ENCODE measurements at regions not wholly inside any gene's neighbourhood (a gene's known extent, or its start where the extent isn't known, plus 50 kb on each side); places are given as distances from the start of the nearest gene placed in this dataset.
A peak's percentile ranks its signal among the peaks of the same experiment; 100 is the strongest.

- no peak for DNase-seq (ENCODE audit: extremely low read depth in 1 of 11, low read depth in 9 of 11, low spot score in 4 of 11)
Observed at GRCh38 chr13:97057176-97057575, 62.9 kb upstream of the OXGR1 start.

DNA sequence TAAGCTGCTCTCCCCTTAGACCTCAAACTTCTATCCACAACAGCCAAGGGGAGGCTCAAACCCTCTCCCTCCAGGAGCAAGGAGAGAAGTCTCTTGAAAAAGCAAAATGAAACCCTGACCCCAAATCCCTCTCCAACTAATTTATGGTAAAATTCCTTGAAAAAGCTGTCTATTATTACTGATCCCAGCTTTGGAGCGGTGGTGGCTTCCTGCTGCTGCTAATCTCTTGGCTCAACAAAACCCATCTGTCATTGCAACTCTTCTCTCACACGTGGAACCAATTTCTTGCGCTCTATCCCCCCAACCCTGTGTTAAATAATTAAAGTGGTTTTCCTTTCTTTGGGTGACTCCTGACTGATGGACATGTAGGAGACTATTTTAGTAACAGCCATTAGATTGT lies 64.1 kb upstream of the OXGR1 start:
- no peak for DNase-seq (ENCODE audit: extremely low read depth in 1 of 11, low read depth in 9 of 11, low spot score in 4 of 11)

DNA sequence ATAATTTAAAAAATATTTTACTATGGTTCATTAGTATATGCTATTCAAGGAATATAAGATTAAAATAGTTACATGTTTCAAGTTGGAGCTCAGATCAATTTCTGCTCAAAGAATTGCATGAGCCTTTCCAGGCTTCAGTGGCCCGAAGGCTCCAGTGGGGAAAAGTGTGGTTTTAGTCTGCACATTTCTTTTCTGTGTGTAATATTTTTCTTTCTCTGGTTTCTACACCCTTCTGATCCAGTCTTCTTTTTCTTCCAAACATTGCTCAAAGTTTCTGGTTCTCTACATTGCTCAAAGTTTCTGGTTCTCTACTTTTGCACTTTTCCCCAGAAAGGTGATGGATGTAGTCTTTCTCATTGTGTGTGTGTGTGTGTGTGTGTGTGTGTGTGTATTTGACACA lies 64.7 kb upstream of the OXGR1 start:
- no peak for DNase-seq (ENCODE audit: extremely low read depth in 1 of 11, low read depth in 9 of 11, low spot score in 4 of 11)

DNA sequence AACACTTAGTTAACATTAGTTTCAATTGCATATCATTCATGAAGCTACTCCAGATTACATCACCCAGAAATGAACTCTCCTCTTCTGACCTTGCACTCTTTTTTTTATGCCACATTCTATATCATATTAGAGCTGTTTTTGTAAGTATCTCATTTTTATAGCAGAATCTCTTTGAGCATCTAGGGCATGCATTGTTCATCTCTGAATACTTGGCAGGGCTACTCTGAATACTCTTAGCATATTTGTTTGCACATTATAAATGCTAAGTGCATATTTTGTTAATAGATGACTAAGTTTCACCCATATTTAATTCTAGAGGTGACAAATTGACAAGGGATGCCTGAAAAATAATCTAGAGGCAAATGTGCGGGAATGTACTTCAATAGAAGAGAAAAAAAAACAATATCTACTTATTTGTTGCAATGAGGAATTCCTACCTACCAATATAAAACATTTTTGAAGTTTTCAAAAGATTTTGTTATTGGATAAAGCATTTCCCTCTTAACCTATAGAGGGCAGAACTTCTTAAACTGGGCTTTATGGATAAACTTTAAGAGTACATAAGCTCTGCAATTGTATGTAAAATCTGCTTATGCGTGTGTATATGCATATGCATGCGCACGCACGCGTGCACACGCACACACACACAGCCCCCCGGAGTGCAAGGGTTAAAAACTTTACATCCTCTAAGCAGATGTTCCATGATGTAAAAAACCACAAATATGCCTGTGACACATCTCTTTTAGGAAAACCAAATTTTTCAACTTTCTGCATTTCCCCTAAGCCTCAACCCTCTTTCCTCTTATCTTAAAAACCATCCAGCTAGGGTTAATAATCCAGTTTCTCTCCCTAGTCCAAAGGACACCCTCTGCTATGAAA lies 73.0 kb upstream of the OXGR1 start:
- no peak for DNase-seq (ENCODE audit: extremely low read depth in 1 of 11, low read depth in 9 of 11, low spot score in 4 of 11)

- peak in 1 of 11 donors; percentile 1 for DNase-seq (ENCODE audit: extremely low read depth in 1 of 11, low read depth in 9 of 11, low spot score in 4 of 11)
Observed at GRCh38 chr13:97068151-97068550, 73.9 kb upstream of the OXGR1 start.

DNA sequence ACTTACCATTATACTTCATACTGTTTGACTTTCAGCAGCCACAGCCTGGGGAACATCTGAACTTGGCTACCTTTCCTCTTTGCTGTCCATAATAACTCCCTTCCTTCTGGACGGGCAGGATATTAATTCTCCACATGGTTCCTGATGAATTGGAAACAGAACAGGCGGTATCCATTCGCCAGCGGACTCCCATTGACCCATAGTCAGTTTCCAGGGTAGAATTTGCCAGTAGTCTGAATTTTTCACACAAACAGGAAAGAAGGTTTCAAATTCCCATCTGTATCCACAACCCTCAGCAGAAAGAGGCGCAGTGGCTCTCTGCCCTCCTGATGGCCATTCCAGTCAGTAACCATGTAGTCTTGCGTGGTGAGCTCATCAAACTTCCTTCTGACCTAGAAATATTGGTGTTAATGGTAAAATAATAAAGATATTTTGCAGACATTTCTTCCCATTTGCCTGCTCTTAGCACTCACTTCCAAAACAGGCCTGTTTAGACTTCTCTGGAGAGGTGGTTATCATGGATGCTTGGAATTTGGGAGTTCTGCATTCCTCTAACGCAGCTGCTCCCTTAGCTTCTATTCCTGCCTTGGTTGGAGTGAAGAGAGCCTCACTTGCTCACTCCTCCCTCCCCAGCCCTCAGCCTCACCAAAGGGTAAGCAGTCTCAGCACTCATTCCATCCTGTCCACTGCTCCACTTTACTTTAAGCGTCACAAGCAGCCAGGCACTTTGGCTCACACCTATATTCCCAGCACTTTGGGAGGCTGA lies 75.0 kb upstream of the OXGR1 start:
- no peak for DNase-seq (ENCODE audit: extremely low read depth in 1 of 11, low read depth in 9 of 11, low spot score in 4 of 11)

DNA sequence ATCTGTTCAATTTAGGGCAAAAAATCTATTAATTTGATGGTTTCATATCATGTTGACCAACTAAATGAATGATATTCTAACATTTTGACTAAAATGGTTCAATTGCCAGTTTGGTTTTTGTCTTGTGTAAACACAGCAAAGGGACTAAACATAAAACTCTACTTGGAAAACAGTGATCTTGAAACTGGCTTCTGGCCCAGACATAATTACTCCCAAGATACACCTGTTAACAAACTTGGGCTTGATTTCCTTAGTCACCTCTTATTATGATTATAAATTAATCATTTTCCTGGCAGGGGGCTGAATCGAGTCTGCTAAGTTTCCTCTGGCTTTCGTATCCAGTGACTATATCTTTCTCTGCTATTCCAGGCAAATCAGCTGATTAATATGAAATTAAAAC lies 78.0 kb upstream of the OXGR1 start:
- no peak for DNase-seq (ENCODE audit: extremely low read depth in 1 of 11, low read depth in 9 of 11, low spot score in 4 of 11)

DNA sequence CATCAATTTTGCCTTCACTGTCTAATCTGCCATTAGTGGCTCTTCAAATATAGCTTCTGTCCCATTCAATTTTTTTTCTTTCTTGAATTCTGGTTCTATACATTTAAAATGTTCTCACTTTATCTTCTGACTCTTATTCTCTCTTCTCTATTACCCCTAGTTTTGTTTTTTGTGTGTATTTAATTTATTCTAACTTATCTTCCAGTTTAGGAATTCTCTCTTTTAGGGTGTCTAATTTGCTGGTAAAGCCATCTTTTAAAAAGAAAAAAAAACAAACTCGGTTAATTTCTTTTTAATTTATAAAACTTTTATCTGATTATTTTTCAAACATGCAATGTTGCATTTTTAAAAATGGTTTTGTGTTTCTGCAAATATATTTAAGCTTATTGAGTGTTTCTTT lies 80.3 kb upstream of the OXGR1 start:
- DNase-seq (ENCODE audit: extremely low read depth in 1 of 11, low read depth in 9 of 11, low spot score in 4 of 11), result no peak

DNA sequence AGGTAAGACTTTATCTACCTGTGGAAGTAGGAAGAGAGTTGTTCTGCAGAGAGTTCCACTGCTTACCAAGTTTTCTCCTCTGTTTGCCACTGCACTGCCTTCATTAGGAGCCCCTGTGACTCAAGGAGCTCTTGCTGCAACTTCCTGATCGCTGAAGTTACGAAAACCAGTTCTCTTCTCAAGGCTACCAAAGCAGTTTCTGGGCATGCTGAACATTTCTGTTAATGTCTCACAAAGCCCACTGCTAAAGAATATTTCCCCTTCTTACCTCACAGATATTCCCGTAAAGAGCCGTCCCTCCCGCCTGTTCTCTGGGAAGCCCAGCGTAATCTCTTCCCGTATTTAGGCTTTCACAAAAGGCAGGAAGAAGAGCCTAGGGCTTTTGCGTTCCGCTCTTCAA lies 82.6 kb upstream of the OXGR1 start:
- no peak for DNase-seq (ENCODE audit: extremely low read depth in 1 of 11, low read depth in 9 of 11, low spot score in 4 of 11)

DNA sequence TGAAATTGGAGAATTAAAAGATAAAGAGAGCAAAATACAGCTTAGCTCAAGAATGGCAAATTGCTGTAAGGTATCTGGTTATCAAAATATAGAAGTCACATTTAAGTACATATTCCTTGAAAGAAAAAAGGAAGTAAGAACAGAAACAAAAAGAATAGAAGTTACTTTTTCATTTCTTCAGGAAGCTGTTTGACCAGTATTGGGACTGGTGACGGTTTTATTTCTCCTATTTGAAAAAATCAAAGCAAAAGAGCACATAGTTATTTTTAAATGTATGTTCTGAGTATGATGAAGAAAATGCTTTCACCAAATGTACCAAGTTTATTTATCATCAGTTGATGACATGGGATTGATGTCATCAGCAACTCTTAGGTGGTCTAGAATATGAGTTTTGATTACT lies 83.1 kb upstream of the OXGR1 start:
- no peak for DNase-seq (ENCODE audit: extremely low read depth in 1 of 11, low read depth in 9 of 11, low spot score in 4 of 11)

DNA sequence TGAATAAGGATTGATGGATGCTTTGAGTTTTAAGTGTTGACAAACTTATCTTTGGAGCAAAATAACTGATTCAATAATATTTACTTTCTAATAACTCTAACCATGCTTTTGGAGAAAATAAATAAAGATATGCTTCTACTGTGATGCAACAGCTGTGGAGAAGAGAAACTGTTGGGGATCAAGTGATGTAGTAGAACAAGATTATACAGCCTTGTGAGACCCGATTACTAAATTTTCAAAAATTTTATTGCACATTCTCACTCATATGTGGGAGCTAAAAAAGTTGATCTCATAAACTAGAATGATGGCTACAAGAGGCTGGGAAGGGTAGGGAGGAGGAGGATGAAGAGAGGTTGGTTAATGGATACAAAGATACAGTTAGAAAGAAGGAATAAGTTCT lies 85.5 kb upstream of the OXGR1 start:
- no peak for DNase-seq (ENCODE audit: extremely low read depth in 1 of 11, low read depth in 9 of 11, low spot score in 4 of 11)

- no peak for DNase-seq (ENCODE audit: extremely low read depth in 1 of 11, low read depth in 9 of 11, low spot score in 4 of 11)
Observed at GRCh38 chr13:97082461-97083207, 88.4 kb upstream of the OXGR1 start.

DNA sequence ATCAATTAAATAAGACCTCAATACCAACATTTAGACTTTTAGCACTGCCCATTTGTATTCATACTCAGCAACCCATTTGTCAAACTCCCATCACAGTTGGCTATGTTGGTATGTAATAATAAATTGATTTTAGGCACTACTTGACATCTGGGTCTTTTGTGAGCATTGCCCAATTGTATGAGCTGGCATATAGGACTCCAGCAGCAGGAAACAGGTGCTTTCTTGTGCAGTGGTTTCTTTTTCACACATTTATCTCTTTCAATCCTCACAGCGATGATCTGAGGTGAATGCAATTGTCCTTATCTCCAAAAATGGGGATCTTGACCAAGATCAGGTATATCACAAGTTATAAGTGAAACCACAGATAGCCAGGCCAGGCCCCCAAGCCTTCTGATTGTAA lies 96.9 kb upstream of the OXGR1 start:
- DNase-seq (ENCODE audit: extremely low read depth in 1 of 11, low read depth in 9 of 11, low spot score in 4 of 11), result no peak

GRCh38 chr13:97100821-97101220 lies 106.5 kb upstream of the OXGR1 start:
- DNase-seq (ENCODE audit: extremely low read depth in 1 of 11, low read depth in 9 of 11, low spot score in 4 of 11), result no peak

DNA sequence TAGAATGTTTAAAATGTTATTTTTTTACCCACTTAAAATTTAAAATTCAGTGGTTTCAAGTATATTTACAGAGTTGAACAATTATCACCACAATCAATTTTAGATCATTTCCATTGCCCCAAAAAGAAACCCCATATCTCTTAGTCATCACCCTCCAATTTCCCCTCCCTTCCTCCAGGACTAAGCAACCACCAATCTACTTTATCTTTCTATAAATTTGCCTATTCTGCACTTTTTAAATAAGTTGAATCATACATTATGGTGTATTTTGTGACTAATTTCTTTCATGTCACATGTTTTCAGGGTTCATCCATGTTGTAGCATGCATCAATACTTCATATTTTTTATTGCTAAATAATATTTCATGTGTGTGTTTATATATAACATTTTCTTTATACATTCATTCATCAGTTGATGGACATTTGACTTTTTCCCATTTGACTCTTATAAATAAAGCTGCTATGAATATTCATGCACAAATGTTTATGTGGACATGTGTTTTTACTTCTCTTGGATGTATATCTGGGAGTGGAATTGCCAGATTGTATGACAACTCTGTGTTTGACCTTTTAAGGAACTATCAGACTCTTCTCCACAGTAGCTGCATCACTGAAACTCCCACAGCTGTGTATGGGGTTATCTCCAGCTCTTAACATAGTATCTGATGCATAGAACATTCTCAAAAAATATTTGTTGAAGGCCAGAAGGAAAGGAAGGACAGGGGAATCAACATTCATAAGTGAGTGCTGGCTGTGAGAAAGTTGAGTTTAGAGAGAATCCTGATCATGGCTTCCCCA lies 107.8 kb upstream of the OXGR1 start:
- no peak for DNase-seq (ENCODE audit: extremely low read depth in 1 of 11, low read depth in 9 of 11, low spot score in 4 of 11)

- no peak for DNase-seq (ENCODE audit: extremely low read depth in 1 of 11, low read depth in 9 of 11, low spot score in 4 of 11)
Observed at GRCh38 chr13:97106323-97106722, 112.0 kb upstream of the OXGR1 start.

DNA sequence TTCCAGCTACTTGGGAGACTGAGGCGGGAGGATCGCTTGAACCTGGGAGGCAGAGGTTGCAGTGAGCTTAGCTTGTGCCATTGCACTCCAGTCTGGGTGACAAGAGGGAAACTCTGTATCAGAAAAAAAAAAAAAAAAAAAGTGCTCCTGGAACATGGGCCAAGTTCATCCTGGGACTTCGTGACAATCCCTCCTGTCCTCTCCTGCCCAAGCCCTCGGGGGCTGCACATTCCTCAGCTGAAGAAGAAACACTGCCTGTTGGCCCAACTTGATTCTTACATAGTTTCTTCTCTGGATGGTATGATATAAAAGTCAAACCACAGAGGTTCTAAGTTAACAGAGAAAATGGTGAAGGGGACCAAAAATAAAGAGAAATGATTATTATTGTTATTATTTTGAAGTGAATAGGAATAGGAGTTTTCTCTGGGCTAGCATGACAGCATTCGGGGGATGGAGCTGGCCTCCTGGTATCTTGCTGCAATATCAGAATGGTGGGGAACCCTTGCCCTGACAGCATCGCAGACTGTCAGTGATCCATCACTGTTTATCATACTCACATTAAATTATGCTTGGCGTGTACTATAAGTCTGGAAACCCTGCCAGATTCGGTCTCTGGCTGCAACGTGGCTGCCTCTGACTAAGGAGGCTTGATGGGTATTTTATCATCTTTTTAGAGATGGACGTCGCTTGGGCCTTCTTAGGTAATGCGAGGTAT lies 113.7 kb upstream of the OXGR1 start:
- no peak for DNase-seq (ENCODE audit: extremely low read depth in 1 of 11, low read depth in 9 of 11, low spot score in 4 of 11)

DNA sequence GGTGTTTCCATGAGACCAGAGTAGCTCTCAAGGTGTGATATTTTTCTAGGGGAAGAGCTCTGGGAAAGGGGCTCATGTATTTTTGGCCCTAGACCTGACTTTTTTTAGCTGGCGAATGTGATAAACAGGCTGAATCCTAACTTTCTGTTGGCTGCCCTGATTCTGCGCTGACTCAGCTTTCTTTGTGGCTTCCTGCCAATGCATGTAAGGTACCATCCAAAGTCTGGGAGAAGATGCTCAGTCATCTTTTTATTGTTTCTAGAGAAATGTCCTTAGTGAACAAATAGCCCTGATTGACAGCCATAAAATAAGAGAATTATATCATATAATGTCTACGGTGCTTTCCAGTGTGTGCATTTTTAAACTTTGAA lies 113.6 kb upstream of the MBNL2 start:
- no peak for DNase-seq (ENCODE audit: extremely low read depth in 1 of 11, low read depth in 9 of 11, low spot score in 4 of 11)

DNA sequence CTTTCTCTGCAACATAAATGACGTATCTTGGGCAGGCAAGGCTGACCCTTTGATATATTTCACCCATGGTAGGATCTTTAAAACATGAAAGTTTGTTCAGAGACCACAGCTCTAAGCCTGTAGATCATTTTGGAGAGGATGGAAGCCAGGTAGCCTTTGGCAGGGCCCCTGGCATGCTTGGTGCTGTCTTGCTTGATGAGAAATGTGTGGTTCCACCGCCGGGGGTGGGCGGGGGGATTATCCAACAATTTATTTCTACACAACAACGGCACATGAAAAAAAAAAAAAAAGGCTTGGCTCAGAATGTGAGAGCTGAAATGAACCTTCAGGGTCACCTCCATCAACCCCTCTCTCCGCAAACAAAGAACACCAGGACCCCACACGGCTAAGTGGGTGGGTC lies 112.9 kb upstream of the MBNL2 start:
- no peak for DNase-seq (ENCODE audit: extremely low read depth in 1 of 11, low read depth in 9 of 11, low spot score in 4 of 11)
